Upper lobe of left lung (tissue), 6 donors: ENCODE measurements at regions not wholly inside any gene's neighbourhood (a gene's known extent, or its start where the extent isn't known, plus 50 kb on each side); places are given as distances from the start of the nearest gene placed in this dataset.
"Not testable (repeated sequence)": the region's sequence is repeated elsewhere in the genome, so short reads cannot be mapped to it uniquely, and the experiment has no call there.

Experiments used
- ATAC-seq, 2 donors: fragments of 200-7000 bp; cut with Tn5 transposase; one replicate each; pipeline ENCODE4 v1.9.1; 2022; ENCODE audit warnings: mild to moderate bottlenecking in 2 of 2, moderate library complexity in 2 of 2; ENCODE audit not compliant: low FRiP score in 2 of 2
- DNase-seq, 2 donors: peaks; one replicate each; pipeline ENCODE4 v3.0.0-alpha.2; 2019 to 2020
- H3K27ac ChIP-seq, 4 donors: fragments of 200-600 bp; sonication (generic); one replicate each; pipeline ENCODE4 v1.5.1; 2016 to 2019
- H3K27me3 ChIP-seq, 4 donors: fragments of 200-600 bp; sonication (generic); one replicate each; pipeline ENCODE4 v1.5.1; 2017 to 2019
- H3K36me3 ChIP-seq, 4 donors: fragments of 200-600 bp; sonication (generic); one replicate each; pipeline ENCODE4 v1.5.1; 2016 to 2019
- H3K4me1 ChIP-seq, 4 donors: fragments of 200-600 bp; sonication (generic); one replicate each; pipeline ENCODE4 v1.5.1; 2018 to 2019
- H3K4me3 ChIP-seq, 4 donors: fragments of 200-600 bp; sonication (generic); one replicate each; pipeline ENCODE4 v1.5.1; 2017 to 2019; ENCODE audit warnings: mild to moderate bottlenecking in 2 of 4, moderate library complexity in 1 of 4
- H3K9me3 ChIP-seq, 4 donors: fragments of 200-600 bp; sonication (generic); one replicate each; pipeline ENCODE4 v1.5.1; 2018 to 2019
- CTCF ChIP-seq, 6 experiments: fragments of 450-650 bp in 4 of 6; fragments of 200-600 bp in 2 of 6; sonication (generic) in 2 of 6; IDR thresholded peaks; one replicate each; pipeline ENCODE4 v1.5.1; 2016 to 2019; ENCODE audit warnings: antibody characterized with exemption in 6 of 6
- EP300 ChIP-seq, 4 donors: sonication (generic); formaldehyde crosslinking; IDR thresholded peaks; one replicate each; pipeline ENCODE4 v1.5.1; 2017; ENCODE audit warnings: antibody characterized with exemption in 4 of 4, control low read depth in 2 of 4
- POLR2A ChIP-seq, 4 donors: fragments of 450-650 bp; IDR thresholded peaks; one replicate each; pipeline ENCODE4 v1.5.1; 2016 to 2017; ENCODE audit warnings: antibody characterized with exemption in 4 of 4, mild to moderate bottlenecking in 2 of 4
- POLR2AphosphoS5 ChIP-seq, 2 donors: sonication (generic); formaldehyde crosslinking; IDR thresholded peaks; one replicate each; pipeline ENCODE4 v1.5.1; 2017; ENCODE audit warnings: antibody characterized with exemption in 2 of 2
- WGBS, 2 donors: methylation state at CpG; one replicate each; pipeline ENCODE4 v1.1.5; 2017 to 2018; 5-methylcytosine and 5-hydroxymethylcytosine counted together
- donor health status: DM: no; HTN: no; CAD: no; lungs with moderate emphysema.
- donor health status: DM: no; HTN: yes; CAD: no; lungs with severe emphysema.

- Histone ChIP-seq H3K9me3 (no peaks in the 10 kb centered on the region), H3K4me3 (no peak overlapping the region), H3K4me1 (no peaks in the 10 kb centered on the region), H3K36me3 (no peaks in the 10 kb centered on the region), H3K27ac (no peak overlapping the region), H3K27me3 (no peaks in the 10 kb centered on the region)
- peak in 1 of 2 donors; percentile 34 for ATAC-seq
- no peak for TF ChIP-seq CTCF (IDR thresholded peaks at IDR 0.05)
- no peak for TF ChIP-seq EP300 (IDR thresholded peaks at IDR 0.05)
- no peak for TF ChIP-seq POLR2A (IDR thresholded peaks at IDR 0.05)
- TF ChIP-seq POLR2AphosphoS5 (IDR thresholded peaks at IDR 0.05): no peak
- 60 to 80% methylated on average over 1 of the region's 1 CpG for WGBS, 2 donors
- DNase-seq: no peak
Measured at GRCh38 chr3:144809380-144809779, 837.8 kb downstream of the DIPK2A start.

GRCh38 chr3:144810160-144810559 is 838.5 kb downstream of the DIPK2A start:
- no peak for TF ChIP-seq EP300 (IDR thresholded peaks at IDR 0.05)
- TF ChIP-seq POLR2A (IDR thresholded peaks at IDR 0.05): no peak
- TF ChIP-seq CTCF (IDR thresholded peaks at IDR 0.05): no peak
- no peak for TF ChIP-seq POLR2AphosphoS5 (IDR thresholded peaks at IDR 0.05)
- Histone ChIP-seq H3K27me3 (no peaks in the 10 kb centered on the region), H3K4me1 (no peaks in the 10 kb centered on the region), H3K36me3 (no peaks in the 10 kb centered on the region), H3K27ac (no peak overlapping the region), H3K4me3 (no peak overlapping the region), H3K9me3 (no peaks in the 10 kb centered on the region)
- WGBS, 2 donors: 67 to 78% methylated on average over 1 of the region's 1 CpG
- DNase-seq: no peak
- ATAC-seq: no peak

- Histone ChIP-seq H3K36me3 (no peaks in the 10 kb centered on the region), H3K27ac (no peak overlapping the region), H3K27me3 (no peaks in the 10 kb centered on the region), H3K4me3 (no peak overlapping the region), H3K4me1 (no peaks in the 10 kb centered on the region), H3K9me3 (no peaks in the 10 kb centered on the region)
- ATAC-seq (no peak), DNase-seq (no peak)
- TF ChIP-seq CTCF (IDR thresholded peaks at IDR 0.05): no peak
- WGBS, 2 donors: 51 to 53% methylated on average over 3 of the region's 3 CpGs
Measured at GRCh38 chr3:144815655-144816054, 844.0 kb downstream of the DIPK2A start.

- Histone ChIP-seq H3K4me1 (no peaks in the 10 kb centered on the region), H3K27me3 (no peaks in the 10 kb centered on the region), H3K27ac (no peak overlapping the region), H3K9me3 (no peaks in the 10 kb centered on the region), H3K4me3 (no peak overlapping the region), H3K36me3 (no peaks in the 10 kb centered on the region)
- TF ChIP-seq EP300 (IDR thresholded peaks at IDR 0.05) (no peak), POLR2AphosphoS5 (IDR thresholded peaks at IDR 0.05) (no peak), POLR2A (IDR thresholded peaks at IDR 0.05) (no peak), CTCF (IDR thresholded peaks at IDR 0.05) (no peak)
- ATAC-seq (no peak), DNase-seq (no peak)
- WGBS, 2 donors: 81 to 85% methylated on average over 2 of the region's 2 CpGs
Measured at GRCh38 chr3:144816323-144816722, 844.7 kb downstream of the DIPK2A start.

GRCh38 chr3:144818973-144819372 is 847.4 kb downstream of the DIPK2A start:
- Histone ChIP-seq H3K4me3 (no peak overlapping the region), H3K9me3 (no peaks in the 10 kb centered on the region), H3K27me3 (no peaks in the 10 kb centered on the region), H3K36me3 (no peaks in the 10 kb centered on the region), H3K27ac (no peak overlapping the region), H3K4me1 (no peaks in the 10 kb centered on the region)
- ATAC-seq: no peak
- DNase-seq: no peak
- TF ChIP-seq EP300 (IDR thresholded peaks at IDR 0.05): no peak
- no peak for TF ChIP-seq POLR2AphosphoS5 (IDR thresholded peaks at IDR 0.05)
- no peak for TF ChIP-seq POLR2A (IDR thresholded peaks at IDR 0.05)
- no peak for TF ChIP-seq CTCF (IDR thresholded peaks at IDR 0.05)

GRCh38 chr3:144820232-144820631 is 848.6 kb downstream of the DIPK2A start:
- H3K4me1 ChIP-seq, DNase-seq, ATAC-seq, H3K27me3 ChIP-seq, H3K36me3 ChIP-seq, H3K9me3 ChIP-seq, H3K4me3 ChIP-seq, H3K27ac ChIP-seq: not testable (repeated sequence)
- WGBS, 2 donors: 59 to 66% methylated on average over 2 of the region's 2 CpGs
